H9 (cell line): ENCODE measurements at regions not wholly inside any gene's neighbourhood (a gene's known extent, or its start where the extent isn't known, plus 50 kb on each side); places are given as distances from the start of the nearest gene placed in this dataset.

ENCODE experiments used
- DNase-seq: peaks from one replicate; pipeline ENCODE4 v3.0.0-alpha.2; 2017
- H2AFZ ChIP-seq: one replicate; pipeline ENCODE4 v1.6.1; 2013; ENCODE audit warnings: mild to moderate bottlenecking, low read length, control low read depth, moderate library complexity
- H2AK5ac ChIP-seq: 2 replicates; pipeline ENCODE4 v1.6.1; 2013; ENCODE audit warnings: low read length, control low read depth, mixed read lengths; ENCODE audit not compliant: insufficient read length
- H2BK120ac ChIP-seq: one replicate; pipeline ENCODE4 v1.6.1; 2013; ENCODE audit warnings: low read depth, mild to moderate bottlenecking, low read length, control low read depth, inconsistent platforms; ENCODE audit not compliant: poor library complexity, severe bottlenecking
- H2BK12ac ChIP-seq: 2 replicates; pipeline ENCODE4 v1.6.1; 2013; ENCODE audit warnings: low read length, control low read depth, mixed read lengths, low read depth; ENCODE audit not compliant: insufficient read length
- H2BK15ac ChIP-seq: 2 replicates; pipeline ENCODE4 v1.6.1; 2013; ENCODE audit warnings: low read depth, low read length, control low read depth
- H2BK20ac ChIP-seq: one replicate; pipeline ENCODE4 v1.6.1; 2013; ENCODE audit warnings: low read depth, mild to moderate bottlenecking, low read length, control low read depth, inconsistent platforms; ENCODE audit not compliant: poor library complexity, severe bottlenecking
- H2BK5ac ChIP-seq: 2 replicates; pipeline ENCODE4 v1.6.1; 2013; ENCODE audit warnings: low read length, control low read depth, mixed read lengths; ENCODE audit not compliant: insufficient read length
- H3K14ac ChIP-seq: 2 replicates; pipeline ENCODE4 v1.6.1; 2013; ENCODE audit warnings: low read length, control low read depth; ENCODE audit not compliant: insufficient read depth
- H3K18ac ChIP-seq: 2 replicates; pipeline ENCODE4 v1.6.1; 2013; ENCODE audit warnings: low read depth, mild to moderate bottlenecking, mixed read lengths, low read length, control low read depth; ENCODE audit not compliant: insufficient read length
- H3K23ac ChIP-seq: 2 replicates; pipeline ENCODE4 v1.6.1; 2013; ENCODE audit warnings: low read length, control low read depth, mixed read lengths, low read depth; ENCODE audit not compliant: insufficient read length
- H3K23me2 ChIP-seq: 2 replicates; pipeline ENCODE4 v1.6.1; 2013; ENCODE audit warnings: low read depth, mild to moderate bottlenecking, mixed read lengths, low read length, control low read depth; ENCODE audit not compliant: insufficient read length, poor library complexity, severe bottlenecking
- H3K27ac ChIP-seq: 2 replicates; pipeline ENCODE4 v1.5.1; 2013; ENCODE audit warnings: low read length, control low read depth, mixed read lengths, low read depth; ENCODE audit not compliant: insufficient read length
- H3K27me3 ChIP-seq: 2 replicates; pipeline ENCODE4 v1.6.1; 2013; ENCODE audit warnings: low read length, control low read depth, inconsistent platforms; ENCODE audit not compliant: insufficient read depth
- H3K4ac ChIP-seq: 2 replicates; pipeline ENCODE4 v1.6.1; 2013; ENCODE audit warnings: low read depth, mild to moderate bottlenecking, control low read depth, inconsistent platforms, low read length, moderate library complexity
- H3K4me1 ChIP-seq: 2 replicates; pipeline ENCODE4 v1.6.1; 2013; ENCODE audit warnings: low read length, control low read depth, inconsistent platforms; ENCODE audit not compliant: insufficient read depth
- H3K4me2 ChIP-seq: 2 replicates; pipeline ENCODE4 v1.6.1; 2013; ENCODE audit warnings: low read length, control low read depth, mixed read lengths; ENCODE audit not compliant: insufficient read length, insufficient read depth
- H3K56ac ChIP-seq: 2 replicates; pipeline ENCODE4 v1.6.1; 2013; ENCODE audit warnings: low read depth, mild to moderate bottlenecking, mixed read lengths, low read length, control low read depth; ENCODE audit not compliant: insufficient read length
- H3K79me1 ChIP-seq: 2 replicates; pipeline ENCODE4 v1.6.1; 2013; ENCODE audit warnings: low read depth, mild to moderate bottlenecking, moderate library complexity, low read length, control low read depth, inconsistent platforms; ENCODE audit not compliant: insufficient read depth, poor library complexity, severe bottlenecking
- H3K79me2 ChIP-seq: 2 replicates; pipeline ENCODE4 v1.6.1; 2013; ENCODE audit warnings: low read length, control low read depth, inconsistent platforms; ENCODE audit not compliant: insufficient read depth
- H3K9ac ChIP-seq: 2 replicates; pipeline ENCODE4 v1.6.1; 2013; ENCODE audit warnings: low read length, control low read depth, mixed read lengths; ENCODE audit not compliant: insufficient read length; ENCODE audit errors: extremely low read depth
- H3K9me3 ChIP-seq: one replicate; pipeline ENCODE4 v1.6.1; 2013; ENCODE audit warnings: low read depth, low read length, inconsistent platforms; ENCODE audit not compliant: control insufficient read depth
- H3T11ph ChIP-seq: one replicate; pipeline ENCODE4 v1.6.1; 2013; ENCODE audit warnings: mild to moderate bottlenecking, low read length, control low read depth, inconsistent platforms
- H4K20me1 ChIP-seq: one replicate; pipeline ENCODE4 v1.6.1; 2013; ENCODE audit not compliant: control insufficient read depth, insufficient read length, insufficient read depth
- H4K5ac ChIP-seq: 2 replicates; pipeline ENCODE4 v1.6.1; 2013; ENCODE audit warnings: low read depth, mild to moderate bottlenecking, mixed read lengths, low read length, control low read depth; ENCODE audit not compliant: insufficient read length
- H4K8ac ChIP-seq: replicated peaks from 2 replicates; pipeline ENCODE4 v1.6.1; 2013; ENCODE audit warnings: low read length, control low read depth, mixed read lengths, low read depth; ENCODE audit not compliant: insufficient read length
- H4K91ac ChIP-seq: 2 replicates; pipeline ENCODE4 v1.6.1; 2013; ENCODE audit warnings: low read depth, mild to moderate bottlenecking, moderate library complexity, mixed read lengths, low read length, control low read depth; ENCODE audit not compliant: insufficient read length
- H3K27ac Mint-ChIP-seq, 3 experiments: 2 replicates in 2 of 3; 3 replicates in 1 of 3; pipeline ENCODE4 v1.8.0; 2020 to 2021; ENCODE audit warnings: mixed read lengths in 3 of 3, mild to moderate bottlenecking in 1 of 3, moderate library complexity in 1 of 3
- H3K27me3 Mint-ChIP-seq: 2 replicates; pipeline ENCODE4 v1.8.0; 2021; ENCODE audit warnings: low read depth, mild to moderate bottlenecking, moderate library complexity, mixed read lengths
- H3K36me3 Mint-ChIP-seq, 3 experiments: 2 replicates in 2 of 3; 3 replicates in 1 of 3; pipeline ENCODE4 v1.8.0; 2020 to 2021; ENCODE audit warnings: low read depth in 3 of 3, mixed read lengths in 3 of 3; ENCODE audit not compliant: insufficient read depth in 1 of 3
- H3K4me1 Mint-ChIP-seq, 2 experiments: 2 replicates each; pipeline ENCODE4 v1.8.0; 2020; ENCODE audit warnings: mixed read lengths in 2 of 2
- H3K4me3 Mint-ChIP-seq, 2 experiments: 2 replicates in 1 of 2; 3 replicates in 1 of 2; pipeline ENCODE4 v1.8.0; 2020 to 2021; ENCODE audit warnings: mild to moderate bottlenecking in 2 of 2, mixed read lengths in 2 of 2, moderate library complexity in 1 of 2
- H3K9me3 Mint-ChIP-seq, 2 experiments: 2 replicates in 1 of 2; 3 replicates in 1 of 2; pipeline ENCODE4 v1.8.0; 2020; ENCODE audit warnings: mild to moderate bottlenecking in 2 of 2, mixed read lengths in 2 of 2, moderate library complexity in 1 of 2
- WGBS: extraction: QIAGEN DNeasy Blood & Tissue Kit; methylation state at CpG from one replicate; pipeline ENCODE4 v1.1.7; 2013; ENCODE audit warnings: missing lambda C conversion rate, low lambda C conversion rate, mixed read lengths; ENCODE audit not compliant: insufficient read length; ENCODE audit errors: extremely low coverage; 5-methylcytosine and 5-hydroxymethylcytosine counted together
- TF ChIP-seq, protein P1 (sequence below): fragments of 200-600 bp; sonication (generic); conservative IDR thresholded peaks from 3 replicates; pipeline ENCODE4 v1.8.0; 2021; ENCODE audit warnings: antibody characterized with exemption, mild to moderate bottlenecking

DNA sequence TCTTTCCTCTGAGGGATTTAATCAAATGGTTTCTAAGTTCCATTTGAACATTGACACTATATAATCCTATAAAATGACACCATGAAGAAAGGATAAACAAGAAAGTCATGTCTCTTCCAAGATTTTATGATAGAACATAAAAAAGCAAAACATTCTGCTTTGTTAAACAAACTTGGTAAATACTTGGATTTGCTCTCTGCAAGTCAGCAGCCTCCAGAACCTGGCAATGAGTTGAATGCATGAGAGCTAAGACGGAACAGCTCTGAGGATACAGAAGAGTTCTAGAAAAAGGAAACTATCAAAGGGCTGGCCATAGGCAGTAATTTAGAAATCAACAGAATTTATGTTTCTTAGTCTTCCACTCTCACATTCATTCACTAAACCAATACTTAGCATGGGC, 656.0 kb upstream of the ID4 start:
- Histone ChIP-seq H2AFZ (no peak overlapping the region), H3K9me3 (no peaks in the 10 kb centered on the region), H2BK20ac (no peak overlapping the region), H4K20me1 (no peaks in the 10 kb centered on the region), H3K14ac (no peak overlapping the region), H4K5ac (no peak overlapping the region), H4K91ac (no peak overlapping the region), H3K23ac (no peak overlapping the region), H3K9ac (no peak overlapping the region), H3K23me2 (no peaks in the 10 kb centered on the region), H3K27ac (no peak overlapping the region), H2BK120ac (no peak overlapping the region), H3K79me1 (no peaks in the 10 kb centered on the region), H3K27me3 (no peaks in the 10 kb centered on the region), H2BK5ac (no peak overlapping the region), H3K4ac (no peak overlapping the region), H3K4me2 (no peak overlapping the region), H2BK12ac (no peak overlapping the region), H2BK15ac (no peak overlapping the region), H3K4me1 (no peaks in the 10 kb centered on the region), H2AK5ac (no peak overlapping the region), H3K56ac (no peak overlapping the region), H3K18ac (no peak overlapping the region), H4K8ac (no peak overlapping the region), H3K79me2 (no peaks in the 10 kb centered on the region), H3T11ph (no peak overlapping the region)
- DNase-seq, result no peak
- peaks cover 8 to 10% of the 10 kb centered on the region in 2 experiments for H3K9me3 Mint-ChIP-seq
- H3K4me3 Mint-ChIP-seq, result no peak overlapping the region
- TF ChIP-seq, protein P1, sequence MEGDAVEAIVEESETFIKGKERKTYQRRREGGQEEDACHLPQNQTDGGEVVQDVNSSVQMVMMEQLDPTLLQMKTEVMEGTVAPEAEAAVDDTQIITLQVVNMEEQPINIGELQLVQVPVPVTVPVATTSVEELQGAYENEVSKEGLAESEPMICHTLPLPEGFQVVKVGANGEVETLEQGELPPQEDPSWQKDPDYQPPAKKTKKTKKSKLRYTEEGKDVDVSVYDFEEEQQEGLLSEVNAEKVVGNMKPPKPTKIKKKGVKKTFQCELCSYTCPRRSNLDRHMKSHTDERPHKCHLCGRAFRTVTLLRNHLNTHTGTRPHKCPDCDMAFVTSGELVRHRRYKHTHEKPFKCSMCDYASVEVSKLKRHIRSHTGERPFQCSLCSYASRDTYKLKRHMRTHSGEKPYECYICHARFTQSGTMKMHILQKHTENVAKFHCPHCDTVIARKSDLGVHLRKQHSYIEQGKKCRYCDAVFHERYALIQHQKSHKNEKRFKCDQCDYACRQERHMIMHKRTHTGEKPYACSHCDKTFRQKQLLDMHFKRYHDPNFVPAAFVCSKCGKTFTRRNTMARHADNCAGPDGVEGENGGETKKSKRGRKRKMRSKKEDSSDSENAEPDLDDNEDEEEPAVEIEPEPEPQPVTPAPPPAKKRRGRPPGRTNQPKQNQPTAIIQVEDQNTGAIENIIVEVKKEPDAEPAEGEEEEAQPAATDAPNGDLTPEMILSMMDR, result no peak
- no peaks in the 10 kb centered on the region for H3K27me3 Mint-ChIP-seq
- no peak overlapping the region for H3K27ac Mint-ChIP-seq
- peaks cover 0 to 15% (median 7%) of the 10 kb centered on the region in 3 experiments; a peak in 4 of 7 replicates for H3K36me3 Mint-ChIP-seq
- peaks cover 2% of the 10 kb centered on the region in 2 experiments; a peak in 2 of 4 replicates for H3K4me1 Mint-ChIP-seq
- no CpG with 5 or more reads among the region's 1 CpG for WGBS
